Smooth muscle cell (in vitro differentiated cells): ENCODE measurements at regions not wholly inside any gene's neighbourhood (a gene's known extent, or its start where the extent isn't known, plus 50 kb on each side); places are given as distances from the start of the nearest gene placed in this dataset.

ENCODE experiments used
- DNase-seq: peaks from one replicate; lab custom pipeline; 2025; ENCODE audit not compliant: unreplicated experiment; lab: John Stamatoyannopoulos, UW
- H2AFZ ChIP-seq: fragments of 200-600 bp; sonication (generic); 2 replicates; pipeline ENCODE4 v1.6.0; 2016; ENCODE audit warnings: antibody characterized with exemption, low read depth, mild to moderate bottlenecking
- H3F3A ChIP-seq: fragments of 200-600 bp; sonication (generic); 2 replicates; pipeline ENCODE4 v1.6.0; 2017; ENCODE audit warnings: antibody characterized with exemption, low read depth
- H3K27ac ChIP-seq: fragments of 200-600 bp; sonication (generic); 2 replicates; pipeline ENCODE4 v1.5.1; 2016; ENCODE audit warnings: low read depth, mild to moderate bottlenecking
- H3K27me3 ChIP-seq: fragments of 200-600 bp; sonication (generic); 2 replicates; pipeline ENCODE4 v1.6.1; 2016; ENCODE audit warnings: low read depth, mild to moderate bottlenecking
- H3K36me3 ChIP-seq: fragments of 200-600 bp; sonication (generic); 2 replicates; pipeline ENCODE4 v1.5.1; 2016; ENCODE audit warnings: low read depth
- H3K4me1 ChIP-seq: fragments of 200-600 bp; sonication (generic); 2 replicates; pipeline ENCODE4 v1.5.1; 2016; ENCODE audit warnings: low read depth
- H3K4me2 ChIP-seq: fragments of 200-600 bp; sonication (generic); 2 replicates; pipeline ENCODE4 v1.6.0; 2016; ENCODE audit warnings: mild to moderate bottlenecking
- H3K4me3 ChIP-seq: fragments of 200-600 bp; sonication (generic); 2 replicates; pipeline ENCODE4 v1.5.1; 2016; ENCODE audit warnings: mild to moderate bottlenecking
- H3K79me2 ChIP-seq: fragments of 200-600 bp; sonication (generic); 2 replicates; pipeline ENCODE4 v1.6.0; 2016; ENCODE audit warnings: low read depth, mild to moderate bottlenecking
- H3K9ac ChIP-seq: fragments of 200-600 bp; sonication (generic); 2 replicates; pipeline ENCODE4 v1.6.0; 2016; ENCODE audit warnings: low read depth
- H3K9me3 ChIP-seq: fragments of 200-600 bp; sonication (generic); replicated peaks from 2 replicates; pipeline ENCODE4 v1.5.1; 2016; ENCODE audit warnings: low read depth
- H4K20me1 ChIP-seq: fragments of 200-600 bp; sonication (generic); 2 replicates; pipeline ENCODE4 v1.6.0; 2016; ENCODE audit warnings: low read depth
- CTCF ChIP-seq: fragments of 200-600 bp; sonication (generic); IDR thresholded peaks from 2 replicates; pipeline ENCODE4 v1.5.1; 2017; ENCODE audit warnings: borderline replicate concordance, mild to moderate bottlenecking, antibody characterized with exemption; ENCODE audit not compliant: insufficient read depth, poor library complexity, severe bottlenecking
- WGBS: methylation state at CpG from one replicate; pipeline ENCODE4 v1.1.7; 2016; ENCODE audit warnings: low lambda C conversion rate; 5-methylcytosine and 5-hydroxymethylcytosine counted together

- Histone ChIP-seq H3K36me3 (no peaks in the 10 kb centered on the region), H3K4me2 (no peak overlapping the region), H3F3A (no peaks in the 10 kb centered on the region), H3K79me2 (no peaks in the 10 kb centered on the region), H3K27me3 (no peaks in the 10 kb centered on the region), H3K9me3 (no peaks in the 10 kb centered on the region), H3K27ac (no peak overlapping the region), H2AFZ (no peak overlapping the region), H3K9ac (no peak overlapping the region), H3K4me1 (no peaks in the 10 kb centered on the region), H4K20me1 (no peaks in the 10 kb centered on the region), H3K4me3 (no peak overlapping the region)
- WGBS: 98% methylated on average over 2 of the region's 2 CpGs
- TF ChIP-seq CTCF: no peak
- no peak for DNase-seq
These were observed 103.6 kb upstream of the MYCBP2 start for GRCh38 chr13:77430377-77430951.

- Histone ChIP-seq H2AFZ (no peak overlapping the region), H3K4me2 (no peak overlapping the region), H3K9me3 (no peaks in the 10 kb centered on the region), H3K4me3 (no peak overlapping the region), H3K27me3 (no peaks in the 10 kb centered on the region), H3F3A (no peaks in the 10 kb centered on the region), H3K36me3 (no peaks in the 10 kb centered on the region), H3K9ac (no peak overlapping the region), H3K79me2 (no peaks in the 10 kb centered on the region), H3K27ac (no peak overlapping the region), H3K4me1 (no peaks in the 10 kb centered on the region), H4K20me1 (no peaks in the 10 kb centered on the region)
- 80% methylated on average over 8 of the region's 8 CpGs for WGBS
- DNase-seq: no peak
- no peak for TF ChIP-seq CTCF
These were observed 102.6 kb upstream of the MYCBP2 start for GRCh38 chr13:77429320-77430142.

DNA sequence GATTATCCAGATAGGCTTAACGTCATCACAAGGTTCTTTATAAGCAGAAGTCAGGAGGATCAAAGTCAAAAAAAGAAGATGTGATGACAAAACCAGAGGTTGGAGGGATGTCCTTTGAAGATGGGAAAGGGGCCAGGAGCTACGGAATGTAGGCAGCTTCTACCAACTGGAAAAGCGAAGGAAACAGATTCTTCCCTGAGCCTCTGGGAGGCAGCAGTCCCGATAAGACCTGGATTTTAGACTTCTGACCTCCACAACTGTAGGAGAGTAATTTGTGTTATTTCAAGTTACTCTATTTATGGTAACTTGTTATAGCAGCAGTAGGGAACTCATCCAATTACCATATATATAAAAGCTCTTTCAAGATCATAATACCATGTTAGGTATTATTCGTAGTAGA is 98.8 kb upstream of the MYCBP2 start:
- Histone ChIP-seq H3K4me2 (no peak overlapping the region), H3K27me3 (no peaks in the 10 kb centered on the region), H3K9ac (no peak overlapping the region), H3F3A (no peaks in the 10 kb centered on the region), H3K79me2 (no peaks in the 10 kb centered on the region), H4K20me1 (no peaks in the 10 kb centered on the region), H3K36me3 (no peaks in the 10 kb centered on the region), H3K27ac (no peak overlapping the region), H3K9me3 (no peaks in the 10 kb centered on the region), H3K4me3 (no peak overlapping the region), H2AFZ (no peak overlapping the region), H3K4me1 (no peaks in the 10 kb centered on the region)
- 56% methylated on average over 5 of the region's 5 CpGs for WGBS
- no peak for TF ChIP-seq CTCF
- DNase-seq: no peak
